ENCODE measurements at regions not wholly inside any gene's neighbourhood (a gene's known extent, or its start where the extent isn't known, plus 50 kb on each side); places are given as distances from the start of the nearest gene placed in this dataset.

- no peak overlapping the region for H3K27ac ChIP-seq (ENCODE audit: low read length)
- H3K36me3 ChIP-seq (ENCODE audit: control insufficient read depth, insufficient read depth, low read length): no peaks in the 10 kb centered on the region
- H3K4me1 ChIP-seq (ENCODE audit: control insufficient read depth, insufficient read depth, low read length): no peaks in the 10 kb centered on the region
- BruUV-seq (replicated peaks): no TSS peak
- in situ Hi-C loops (cut with HindIII; ENCODE audit: low pct_unique_long_range_greater_than_20kb, low sequenced_read_pairs) (no loop called here), intact Hi-C loops (cut with micrococcal nuclease; ENCODE audit: unreplicated experiment) (no loop called here)
- no peak for ATAC-seq
- ChIA-PET CTCF (no interaction called here), POLR2A (no interaction called here)
- H3K9me3 ChIP-seq (ENCODE audit: control insufficient read depth, insufficient read depth, low read depth, low read length): no peaks in the 10 kb centered on the region
- no peak for DNase-seq (ENCODE audit: low read depth, low spot score)
- TF ChIP-seq, protein P1, sequence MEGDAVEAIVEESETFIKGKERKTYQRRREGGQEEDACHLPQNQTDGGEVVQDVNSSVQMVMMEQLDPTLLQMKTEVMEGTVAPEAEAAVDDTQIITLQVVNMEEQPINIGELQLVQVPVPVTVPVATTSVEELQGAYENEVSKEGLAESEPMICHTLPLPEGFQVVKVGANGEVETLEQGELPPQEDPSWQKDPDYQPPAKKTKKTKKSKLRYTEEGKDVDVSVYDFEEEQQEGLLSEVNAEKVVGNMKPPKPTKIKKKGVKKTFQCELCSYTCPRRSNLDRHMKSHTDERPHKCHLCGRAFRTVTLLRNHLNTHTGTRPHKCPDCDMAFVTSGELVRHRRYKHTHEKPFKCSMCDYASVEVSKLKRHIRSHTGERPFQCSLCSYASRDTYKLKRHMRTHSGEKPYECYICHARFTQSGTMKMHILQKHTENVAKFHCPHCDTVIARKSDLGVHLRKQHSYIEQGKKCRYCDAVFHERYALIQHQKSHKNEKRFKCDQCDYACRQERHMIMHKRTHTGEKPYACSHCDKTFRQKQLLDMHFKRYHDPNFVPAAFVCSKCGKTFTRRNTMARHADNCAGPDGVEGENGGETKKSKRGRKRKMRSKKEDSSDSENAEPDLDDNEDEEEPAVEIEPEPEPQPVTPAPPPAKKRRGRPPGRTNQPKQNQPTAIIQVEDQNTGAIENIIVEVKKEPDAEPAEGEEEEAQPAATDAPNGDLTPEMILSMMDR (IDR thresholded peaks at IDR 0.05): no peak
- TF ChIP-seq SIN3A (IDR thresholded peaks at IDR 0.05; ENCODE audit: borderline replicate concordance, insufficient read depth, low read depth, low read length): no peak
- no peak for TF ChIP-seq POLR2AphosphoS5 (IDR thresholded peaks at IDR 0.05; ENCODE audit: low read depth, low read length)
- no peak for TF ChIP-seq REST (IDR thresholded peaks at IDR 0.05; ENCODE audit: insufficient read depth in 1 of 2, low read depth in 2 of 2, low read length in 1 of 2)
- no peak for TF ChIP-seq TCF7L2 (IDR thresholded peaks at IDR 0.05; ENCODE audit: low read depth, low read length)
- no peaks in the 10 kb centered on the region for H3K27me3 ChIP-seq (ENCODE audit: control insufficient read depth, insufficient read depth, low read length)
- no peak overlapping the region for H3K4me3 ChIP-seq (ENCODE audit: low read depth in 2 of 2, low read length in 2 of 2)
Observed at GRCh38 chr5:7244208-7244607, 151.7 kb upstream of the ADCY2 start.

- no peak overlapping the region for H3K27ac ChIP-seq (ENCODE audit: low read length)
- BruUV-seq (replicated peaks): no TSS peak
- ChIA-PET CTCF (no interaction called here), POLR2A (no interaction called here)
- H3K4me1 ChIP-seq (ENCODE audit: control insufficient read depth, insufficient read depth, low read length): no peaks in the 10 kb centered on the region
- TF ChIP-seq, protein P1 (IDR thresholded peaks at IDR 0.05): no peak
- no peak for TF ChIP-seq TCF7L2 (IDR thresholded peaks at IDR 0.05; ENCODE audit: low read depth, low read length)
- TF ChIP-seq POLR2AphosphoS5 (IDR thresholded peaks at IDR 0.05; ENCODE audit: low read depth, low read length): no peak
- TF ChIP-seq SIN3A (IDR thresholded peaks at IDR 0.05; ENCODE audit: borderline replicate concordance, insufficient read depth, low read depth, low read length): no peak
- no peak for TF ChIP-seq REST (IDR thresholded peaks at IDR 0.05; ENCODE audit: insufficient read depth in 1 of 2, low read depth in 2 of 2, low read length in 1 of 2)
- in situ Hi-C loops (cut with HindIII; ENCODE audit: low pct_unique_long_range_greater_than_20kb, low sequenced_read_pairs): no loop called here
- no peak overlapping the region for H3K4me3 ChIP-seq (ENCODE audit: low read depth in 2 of 2, low read length in 2 of 2)
- ATAC-seq: no peak
- intact Hi-C loops (cut with micrococcal nuclease; ENCODE audit: unreplicated experiment): no loop called here
- H3K36me3 ChIP-seq (ENCODE audit: control insufficient read depth, insufficient read depth, low read length): no peaks in the 10 kb centered on the region
- H3K27me3 ChIP-seq (ENCODE audit: control insufficient read depth, insufficient read depth, low read length): no peaks in the 10 kb centered on the region
- no peaks in the 10 kb centered on the region for H3K9me3 ChIP-seq (ENCODE audit: control insufficient read depth, insufficient read depth, low read depth, low read length)
- DNase-seq (ENCODE audit: low read depth, low spot score): no peak
Observed at GRCh38 chr5:7245121-7245651, 150.8 kb upstream of the ADCY2 start.

Measured in Panc1 (cell line).